MM.1S (cell line): ENCODE measurements at regions not wholly inside any gene's neighbourhood (a gene's known extent, or its start where the extent isn't known, plus 50 kb on each side); places are given as distances from the start of the nearest gene placed in this dataset.

ENCODE experiments used
- DNase-seq: peaks from one replicate; pipeline ENCODE4 v3.0.0-alpha.2; 2015
- H2AFZ ChIP-seq: fragments of 300-600 bp; sonication (generic); 2 replicates; pipeline ENCODE4 v1.6.0; 2016; ENCODE audit warnings: antibody characterized with exemption, low read length
- H3F3A ChIP-seq: fragments of 300-600 bp; sonication (generic); 2 replicates; pipeline ENCODE4 v1.6.1; 2016; ENCODE audit warnings: mild to moderate bottlenecking, antibody characterized with exemption, low read length, moderate library complexity, mixed read lengths; ENCODE audit not compliant: insufficient read depth
- H3K27ac ChIP-seq: fragments of 300-600 bp; sonication (generic); 2 replicates; pipeline ENCODE4 v1.5.1; 2016; ENCODE audit warnings: mild to moderate bottlenecking, low read length
- H3K27me3 ChIP-seq: fragments of 300-600 bp; sonication (generic); replicated peaks from 2 replicates; pipeline ENCODE4 v1.6.0; 2016; ENCODE audit warnings: low read length; ENCODE audit not compliant: insufficient read depth
- H3K36me3 ChIP-seq: fragments of 300-600 bp; sonication (generic); replicated peaks from 2 replicates; pipeline ENCODE4 v1.6.1; 2016; ENCODE audit warnings: mild to moderate bottlenecking, low read length, mixed read lengths; ENCODE audit not compliant: insufficient read depth
- H3K4me1 ChIP-seq: fragments of 300-600 bp; sonication (generic); 2 replicates; pipeline ENCODE4 v1.6.1; 2016; ENCODE audit warnings: low read length, mixed read lengths
- H3K4me2 ChIP-seq: fragments of 300-600 bp; sonication (generic); 2 replicates; pipeline ENCODE4 v1.6.0; 2016; ENCODE audit warnings: low read depth, low read length
- H3K4me3 ChIP-seq: fragments of 300-600 bp; sonication (generic); 2 replicates; pipeline ENCODE4 v1.5.1; 2016; ENCODE audit warnings: low read length, mixed read lengths
- H3K79me2 ChIP-seq: fragments of 300-600 bp; sonication (generic); 2 replicates; pipeline ENCODE4 v1.6.1; 2016; ENCODE audit warnings: mixed run types, low read length, mixed read lengths
- H3K9ac ChIP-seq: fragments of 300-600 bp; sonication (generic); 2 replicates; pipeline ENCODE4 v1.6.1; 2016; ENCODE audit warnings: low read length, mixed read lengths
- H3K9me2 ChIP-seq: fragments of 300-600 bp; sonication (generic); replicated peaks from 2 replicates; pipeline ENCODE4 v1.6.1; 2016; ENCODE audit warnings: mild to moderate bottlenecking, low read length, mixed read lengths; ENCODE audit not compliant: insufficient read depth
- H3K9me3 ChIP-seq: fragments of 300-600 bp; sonication (generic); replicated peaks from 2 replicates; pipeline ENCODE4 v1.6.1; 2016; ENCODE audit warnings: mild to moderate bottlenecking, low read length, mixed read lengths; ENCODE audit not compliant: insufficient read depth
- H4K20me1 ChIP-seq: fragments of 300-600 bp; sonication (generic); 2 replicates; pipeline ENCODE4 v1.6.1; 2016; ENCODE audit warnings: mild to moderate bottlenecking, low read length, moderate library complexity, mixed read lengths; ENCODE audit not compliant: insufficient read depth
- CTCF ChIP-seq: fragments of 300-600 bp; sonication (generic); IDR thresholded peaks from 2 replicates; pipeline ENCODE4 v1.5.1; 2016; ENCODE audit warnings: antibody characterized with exemption, low read length, mixed read lengths
- EZH2 ChIP-seq: fragments of 300-600 bp; sonication (generic); optimal IDR thresholded peaks from 2 replicates; pipeline ENCODE3; 2017; ENCODE audit warnings: low read depth, mild to moderate bottlenecking, antibody characterized with exemption, low read length, mixed read lengths
- EZH2phosphoT487 ChIP-seq: fragments of 300-600 bp; sonication (generic); IDR thresholded peaks from 2 replicates; pipeline ENCODE4 v1.6.1; 2018; ENCODE audit warnings: antibody characterized with exemption, low read length

GRCh38 chr13:44096901-44097300, 217.2 kb downstream of the LACC1 start:
- Histone ChIP-seq H3K27me3 (no peaks in the 10 kb centered on the region), H3K36me3 (no peaks in the 10 kb centered on the region), H3K4me2 (no peak overlapping the region), H3K79me2 (no peaks in the 10 kb centered on the region), H3K9me3 (no peaks in the 10 kb centered on the region), H3K9ac (no peak overlapping the region), H3K9me2 (no peaks in the 10 kb centered on the region), H3K4me1 (no peaks in the 10 kb centered on the region), H2AFZ (no peak overlapping the region), H3K27ac (no peak overlapping the region), H4K20me1 (no peaks in the 10 kb centered on the region), H3F3A (no peaks in the 10 kb centered on the region), H3K4me3 (no peak overlapping the region)
- TF ChIP-seq EZH2 (no peak), EZH2phosphoT487 (no peak), CTCF (no peak)
- DNase-seq = no peak

GRCh38 chr13:44098559-44098958, 218.9 kb downstream of the LACC1 start:
- Histone ChIP-seq H2AFZ (no peak overlapping the region), H3K9me3 (no peaks in the 10 kb centered on the region), H3K36me3 (no peaks in the 10 kb centered on the region), H3K27me3 (no peaks in the 10 kb centered on the region), H3K79me2 (no peaks in the 10 kb centered on the region), H3F3A (no peaks in the 10 kb centered on the region), H3K27ac (no peak overlapping the region), H3K9ac (no peak overlapping the region), H3K4me2 (no peak overlapping the region), H4K20me1 (no peaks in the 10 kb centered on the region), H3K4me1 (no peaks in the 10 kb centered on the region), H3K9me2 (no peaks in the 10 kb centered on the region), H3K4me3 (no peak overlapping the region)
- no peak for DNase-seq
- TF ChIP-seq EZH2phosphoT487 (no peak), CTCF (no peak), EZH2 (no peak)

- Histone ChIP-seq H3K9me3 (no peaks in the 10 kb centered on the region), H3K36me3 (no peaks in the 10 kb centered on the region), H3K27ac (no peak overlapping the region), H2AFZ (no peak overlapping the region), H3F3A (no peaks in the 10 kb centered on the region), H3K4me3 (no peak overlapping the region), H3K4me1 (no peaks in the 10 kb centered on the region), H4K20me1 (no peaks in the 10 kb centered on the region), H3K79me2 (no peaks in the 10 kb centered on the region), H3K9me2 (no peaks in the 10 kb centered on the region), H3K27me3 (no peaks in the 10 kb centered on the region), H3K9ac (no peak overlapping the region), H3K4me2 (no peak overlapping the region)
- no peak for TF ChIP-seq CTCF
- TF ChIP-seq EZH2 = no peak
- TF ChIP-seq EZH2phosphoT487 = no peak
- DNase-seq = no peak
These were observed 221.8 kb downstream of the LACC1 start for GRCh38 chr13:44101347-44102083.
